IMR-90 (cell line): ENCODE measurements at regions not wholly inside any gene's neighbourhood (a gene's known extent, or its start where the extent isn't known, plus 50 kb on each side); places are given as distances from the start of the nearest gene placed in this dataset.
"Not testable (repeated sequence)": the region's sequence is repeated elsewhere in the genome, so short reads cannot be mapped to it uniquely, and the experiment has no call there.

Experiments used
- ATAC-seq: fragments of 200-7000 bp; cut with Tn5 transposase; 2 replicates; pipeline ENCODE4 v1.9.1; 2020; ENCODE audit warnings: low read depth, mild to moderate bottlenecking, moderate library complexity
- BruUV-seq: library from RNA; stranded (reverse); fragments of 400-500 nt; replicated peaks from 2 replicates; lab custom pipeline; 2021; lab: Mats Ljungman, UMichigan
- CTCF ChIA-PET: fragments of 300-600 bp; formaldehyde crosslinking; extraction: SDS; loops from one replicate; lab custom pipeline; 2021; ENCODE audit warnings: antibody characterized with exemption; lab: Yijun Ruan, JAX
- POLR2A ChIA-PET: fragments of 300-600 bp; sonication (Branson Sonifier 250); formaldehyde crosslinking; loops from one replicate; lab custom pipeline; 2022; ENCODE audit warnings: antibody characterized with exemption; ENCODE audit not compliant: unreplicated experiment; lab: Charles Lee
- DNase-seq: peaks from one replicate; pipeline ENCODE4 v3.0.0; 2013
- H2AFZ ChIP-seq: replicated peaks from 2 replicates; pipeline ENCODE3; 2013; ENCODE audit warnings: low read length, mild to moderate bottlenecking; ENCODE audit not compliant: poor library complexity
- H2AK5ac ChIP-seq: 2 replicates; pipeline ENCODE4 v1.6.1; 2013; ENCODE audit warnings: low read depth, low read length, inconsistent platforms
- H2AK9ac ChIP-seq: replicated peaks from 2 replicates; pipeline ENCODE3; 2013; ENCODE audit warnings: mild to moderate bottlenecking, low read depth, low read length, moderate library complexity; ENCODE audit not compliant: poor library complexity
- H2BK120ac ChIP-seq: 2 replicates; pipeline ENCODE4 v1.6.1; 2013; ENCODE audit warnings: low read depth, low read length, inconsistent platforms
- H2BK15ac ChIP-seq: 3 replicates; pipeline ENCODE4 v1.6.1; 2013; ENCODE audit warnings: low read depth, low read length, inconsistent platforms
- H2BK20ac ChIP-seq: 2 replicates; pipeline ENCODE4 v1.6.1; 2013; ENCODE audit warnings: low read depth, mild to moderate bottlenecking, inconsistent platforms, low read length, moderate library complexity
- H2BK5ac ChIP-seq: 2 replicates; pipeline ENCODE4 v1.6.1; 2013; ENCODE audit warnings: mild to moderate bottlenecking, low read depth, low read length, inconsistent platforms; ENCODE audit not compliant: poor library complexity, severe bottlenecking
- H3K14ac ChIP-seq: replicated peaks from 2 replicates; pipeline ENCODE4 v1.6.1; 2013; ENCODE audit warnings: low read depth, low read length, inconsistent platforms
- H3K18ac ChIP-seq: 2 replicates; pipeline ENCODE4 v1.6.1; 2013; ENCODE audit warnings: low read depth, low read length, control low read depth
- H3K23ac ChIP-seq: 2 replicates; pipeline ENCODE4 v1.6.1; 2013; ENCODE audit warnings: low read depth, low read length, inconsistent platforms
- H3K27ac ChIP-seq: 2 replicates; pipeline ENCODE4 v1.5.1; 2013; ENCODE audit warnings: mild to moderate bottlenecking, control low read depth, low read length; ENCODE audit not compliant: insufficient read depth
- H3K27me3 ChIP-seq: 2 replicates; pipeline ENCODE4 v1.6.1; 2013; ENCODE audit warnings: low read length; ENCODE audit not compliant: control insufficient read depth, insufficient read depth
- H3K36me3 ChIP-seq: 2 replicates; pipeline ENCODE4 v1.6.1; 2013; ENCODE audit warnings: low read length, mixed read lengths; ENCODE audit not compliant: control insufficient read depth, insufficient read depth
- H3K4ac ChIP-seq: 2 replicates; pipeline ENCODE4 v1.6.1; 2013; ENCODE audit warnings: low read depth, low read length, inconsistent platforms
- H3K4me1 ChIP-seq: 2 replicates; pipeline ENCODE4 v1.6.1; 2013; ENCODE audit warnings: low read length, mixed read lengths; ENCODE audit not compliant: control insufficient read depth, insufficient read depth
- H3K4me2 ChIP-seq: 2 replicates; pipeline ENCODE4 v1.6.1; 2013; ENCODE audit warnings: low read depth, mild to moderate bottlenecking, control low read depth, low read length, moderate library complexity
- H3K4me3 ChIP-seq: 2 replicates; pipeline ENCODE4 v1.5.1; 2013; ENCODE audit warnings: low read depth, mild to moderate bottlenecking, control low read depth, low read length, moderate library complexity; ENCODE audit not compliant: insufficient read depth
- H3K56ac ChIP-seq: 2 replicates; pipeline ENCODE4 v1.6.1; 2013; ENCODE audit warnings: low read length, inconsistent platforms; ENCODE audit not compliant: insufficient read depth; ENCODE audit errors: extremely low read depth
- H3K79me1 ChIP-seq, 2 experiments: 2 replicates each; pipeline ENCODE4 v1.6.1; 2013; ENCODE audit warnings: low read length in 2 of 2, inconsistent platforms in 1 of 2, low read depth in 1 of 2
- H3K9ac ChIP-seq: 2 replicates; pipeline ENCODE4 v1.6.1; 2013; ENCODE audit warnings: low read depth, low read length, control low read depth
- H3K9me1 ChIP-seq: 2 replicates; pipeline ENCODE4 v1.6.1; 2013; ENCODE audit warnings: low read length, inconsistent platforms; ENCODE audit not compliant: insufficient read depth
- H3K9me3 ChIP-seq: 2 replicates; pipeline ENCODE4 v1.6.1; 2013; ENCODE audit warnings: low read length; ENCODE audit not compliant: control insufficient read depth, insufficient read depth
- H4K20me1 ChIP-seq: 2 replicates; pipeline ENCODE4 v1.6.1; 2013; ENCODE audit warnings: low read length, inconsistent platforms; ENCODE audit not compliant: insufficient read depth
- H4K5ac ChIP-seq: 2 replicates; pipeline ENCODE4 v1.6.1; 2013; ENCODE audit warnings: mild to moderate bottlenecking, low read depth, low read length, control low read depth
- H4K8ac ChIP-seq, 2 experiments: 2 replicates each; pipeline ENCODE4 v1.6.1; 2013; ENCODE audit warnings: low read depth in 2 of 2, low read length in 2 of 2, control low read depth in 1 of 2, inconsistent platforms in 1 of 2
- H4K91ac ChIP-seq: 2 replicates; pipeline ENCODE4 v1.6.1; 2013; ENCODE audit warnings: low read depth, low read length, inconsistent platforms; ENCODE audit not compliant: insufficient read depth
- WGBS, 2 experiments: methylation state at CpG; one replicate each; pipeline versions ENCODE4 v1.1.5 to v1.1.7; 2013; ENCODE audit warnings: missing lambda C conversion rate in 2 of 2; ENCODE audit not compliant: insufficient read length in 1 of 2; ENCODE audit errors: extremely low coverage in 2 of 2; 5-methylcytosine and 5-hydroxymethylcytosine counted together
- dilution Hi-C: fragments of 300-500 bp; cut with HindIII; formaldehyde crosslinking; loops from one replicate; pipeline ENCODE4 v1.14.3; 2018; ENCODE audit warnings: low sequenced_read_pairs; ENCODE audit not compliant: unreplicated experiment
- in situ Hi-C: fragments of 300-500 bp; cut with MboI; formaldehyde crosslinking; loops from 3 replicates; pipeline ENCODE4 v1.14.3; 2019; ENCODE audit warnings: low sequenced_read_pairs, inconsistent platforms, mixed read lengths
- intact Hi-C: fragments of 100-400 bp; cut with micrococcal nuclease; formaldehyde crosslinking; loops from 2 replicates; pipeline ENCODE4 v1.10.0; 2022

DNA sequence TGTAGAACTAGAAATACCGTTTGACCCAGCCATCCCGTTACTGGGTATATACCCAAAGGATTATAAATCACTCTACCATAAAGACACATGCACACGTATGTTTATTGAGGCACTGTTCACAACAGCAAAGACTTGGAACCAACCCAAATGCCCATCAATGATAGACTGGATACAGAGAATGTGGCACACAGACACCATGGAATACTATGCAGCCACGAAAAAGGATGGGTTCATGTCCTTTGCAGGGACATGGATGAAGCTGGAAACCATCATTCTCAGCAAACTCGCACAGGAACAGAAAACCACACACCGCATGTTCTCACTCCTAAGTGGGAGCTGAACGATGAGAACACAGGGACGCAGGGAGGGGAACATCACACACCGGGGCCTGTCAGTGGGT, 85.6 kb upstream of the PPP2R3B start:
- dilution Hi-C loops, in situ Hi-C loops, H2BK15ac ChIP-seq, H3K27me3 ChIP-seq, H4K91ac ChIP-seq, H2BK120ac ChIP-seq, H3K9ac ChIP-seq, H2BK5ac ChIP-seq, POLR2A ChIA-PET, H3K27ac ChIP-seq, H3K14ac ChIP-seq, H3K18ac ChIP-seq, H3K4me3 ChIP-seq, H3K4me1 ChIP-seq, H3K79me1 ChIP-seq, CTCF ChIA-PET, H3K4ac ChIP-seq, ATAC-seq, DNase-seq, H3K36me3 ChIP-seq, H2AFZ ChIP-seq, H3K56ac ChIP-seq, H4K8ac ChIP-seq, H4K20me1 ChIP-seq, H2AK5ac ChIP-seq, H3K4me2 ChIP-seq, H3K9me1 ChIP-seq, H3K23ac ChIP-seq, H2AK9ac ChIP-seq, H4K5ac ChIP-seq, BruUV-seq, intact Hi-C loops, H2BK20ac ChIP-seq: not testable (repeated sequence)
- no CpG with 5 or more reads among the region's 9 CpGs for WGBS, 2 experiments
- H3K9me3 ChIP-seq = peaks cover 36% of the 10 kb centered on the region
